HPDE6-E6E7 (cell line): ENCODE measurements at regions not wholly inside any gene's neighbourhood (a gene's known extent, or its start where the extent isn't known, plus 50 kb on each side); places are given as distances from the start of the nearest gene placed in this dataset.
A peak's percentile ranks its signal among the peaks of the same experiment; 100 is the strongest.

Source experiments
- DNase-seq: peaks from one replicate; pipeline ENCODE4 v3.0.0; 2011; ENCODE audit warnings: missing footprints; ENCODE audit errors: extremely low spot score

DNA sequence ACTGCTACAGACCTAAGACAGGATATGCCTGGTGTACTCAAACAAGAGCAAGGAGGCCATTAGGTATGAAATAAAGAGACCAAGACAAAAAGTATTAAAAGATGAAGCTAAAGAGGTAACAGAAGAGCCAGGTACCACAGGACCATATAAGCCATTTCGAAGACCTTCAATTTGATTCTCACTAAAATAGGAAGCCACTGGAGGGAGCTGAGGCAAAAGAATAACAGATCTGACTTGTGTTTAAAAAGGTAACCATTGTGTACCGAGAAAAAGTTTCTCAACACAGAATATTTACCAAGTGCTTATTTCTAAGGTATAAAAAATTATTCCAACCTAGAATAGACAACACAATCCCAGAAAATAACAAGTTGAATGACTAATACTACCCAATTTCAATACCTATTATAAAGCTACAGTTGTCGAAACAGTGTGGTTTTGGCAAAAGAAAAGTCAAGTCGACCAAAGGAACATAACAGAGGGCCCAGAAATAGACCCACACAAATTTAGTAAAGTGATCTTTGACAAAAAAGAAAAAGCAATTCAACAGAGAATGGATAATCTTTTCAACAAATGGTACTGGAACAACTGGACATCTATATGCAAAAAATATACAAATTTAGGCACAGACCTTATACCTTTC lies 125.3 kb upstream of the DST start:
- DNase-seq = no peak

DNA sequence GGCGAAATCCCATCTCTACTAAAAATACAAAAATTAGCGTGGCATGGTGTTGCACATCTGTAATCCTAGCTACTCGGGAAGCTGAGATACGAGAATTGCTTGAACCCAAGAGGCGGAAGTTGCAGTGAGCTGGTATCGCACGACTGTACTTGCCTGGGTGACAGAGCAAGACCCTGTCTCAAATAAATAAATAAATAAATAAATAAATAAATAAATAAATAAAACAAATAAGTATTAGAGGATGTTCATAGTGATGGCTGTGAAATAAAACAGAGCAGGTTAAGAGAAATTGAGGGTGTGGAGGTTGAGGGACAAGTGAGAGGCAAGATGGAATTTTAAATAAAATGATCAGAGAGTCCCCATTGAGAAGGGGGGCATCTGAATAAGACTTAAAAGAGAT lies 124.7 kb upstream of the DST start:
- no peak for DNase-seq

DNA sequence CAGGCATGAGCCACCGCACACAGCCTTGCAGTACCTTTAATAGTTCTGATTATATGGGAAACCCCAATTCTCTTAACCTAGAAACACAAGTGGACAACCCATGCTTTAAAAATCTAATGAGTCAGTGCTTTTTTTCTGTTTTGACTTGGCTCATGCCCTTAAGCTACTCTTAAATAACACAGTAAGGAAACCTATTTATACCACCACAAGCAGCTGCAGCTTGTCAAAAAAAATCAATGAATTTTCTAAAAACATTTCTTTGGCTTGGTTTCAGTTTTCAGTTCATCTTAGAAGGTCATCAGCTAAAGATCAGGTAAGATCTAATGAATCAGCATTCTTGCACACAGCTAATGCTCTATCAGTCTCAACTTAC lies 124.1 kb upstream of the DST start:
- DNase-seq = peak; percentile 46

DNA sequence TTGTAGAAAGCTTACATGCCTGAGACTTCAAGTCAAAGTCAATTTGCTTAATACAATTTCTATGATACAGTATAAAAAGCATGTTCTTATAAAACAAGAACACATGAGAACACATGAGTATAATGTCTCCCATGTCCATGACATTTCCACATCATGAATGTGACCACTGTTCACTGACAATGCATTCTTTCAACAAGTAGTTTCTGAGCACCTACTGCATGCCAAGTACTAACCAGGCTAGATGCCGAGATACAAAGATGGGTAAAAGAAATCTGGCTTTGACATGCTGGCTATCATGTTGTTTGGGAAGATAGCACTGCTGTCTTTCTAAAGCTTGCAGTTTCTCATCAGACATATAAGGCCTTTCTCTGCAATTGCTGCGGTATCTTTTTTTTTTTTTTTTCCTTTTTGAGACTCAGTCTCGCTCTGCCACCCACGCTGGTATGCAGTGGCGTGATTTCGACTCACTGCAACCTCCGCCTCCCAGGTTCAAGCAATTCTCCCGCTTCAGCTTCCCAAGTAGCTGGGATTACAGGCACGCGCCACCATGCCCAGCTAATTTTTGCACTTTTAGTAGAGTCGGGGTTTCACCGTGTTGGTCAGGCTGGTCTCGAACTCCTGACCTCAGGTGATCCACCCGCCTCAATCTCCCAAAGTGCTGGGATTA lies 123.6 kb upstream of the DST start:
- no peak for DNase-seq

DNA sequence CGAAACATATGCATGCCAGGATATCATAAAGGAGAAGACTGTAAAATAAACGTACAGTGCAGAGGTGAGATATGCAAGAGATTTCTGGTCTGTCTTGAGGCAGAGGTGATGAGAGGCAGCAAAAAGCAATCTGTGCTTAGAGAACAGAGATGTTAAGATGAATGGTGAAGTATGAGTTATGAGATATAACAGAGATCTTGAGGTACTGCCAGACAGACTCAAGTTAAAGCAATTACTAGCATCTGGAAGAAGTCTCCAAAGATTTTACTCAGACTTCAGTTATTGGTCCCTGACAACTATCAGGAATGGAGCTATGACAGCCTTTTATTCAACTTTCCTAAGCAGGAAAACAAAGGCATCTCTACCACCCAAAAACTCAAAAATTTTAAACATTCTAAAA lies 122.8 kb upstream of the DST start:
- DNase-seq = no peak

DNA sequence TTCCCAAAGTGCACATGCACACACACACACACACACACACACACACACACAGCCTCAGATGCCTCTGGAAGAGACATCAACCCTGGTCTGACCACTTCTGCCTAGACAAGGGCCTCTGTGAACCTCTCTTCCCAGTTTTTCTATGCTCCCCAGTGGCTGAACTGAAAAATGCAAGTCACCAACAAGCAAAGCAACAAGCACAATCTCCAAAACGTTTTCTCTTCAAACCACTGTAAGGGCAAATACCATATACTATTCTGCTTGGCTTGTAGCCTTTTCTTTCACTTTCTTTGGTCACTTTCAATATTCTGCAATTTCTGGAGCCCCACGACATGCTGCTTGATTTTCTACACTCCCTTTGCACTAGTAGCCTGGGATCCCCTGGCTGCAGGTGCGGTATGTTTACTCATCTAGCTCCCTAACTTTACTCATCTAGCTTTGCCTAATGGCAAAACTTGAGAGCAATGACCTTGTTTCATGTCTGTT lies 121.4 kb upstream of the DST start:
- DNase-seq = no peak

DNA sequence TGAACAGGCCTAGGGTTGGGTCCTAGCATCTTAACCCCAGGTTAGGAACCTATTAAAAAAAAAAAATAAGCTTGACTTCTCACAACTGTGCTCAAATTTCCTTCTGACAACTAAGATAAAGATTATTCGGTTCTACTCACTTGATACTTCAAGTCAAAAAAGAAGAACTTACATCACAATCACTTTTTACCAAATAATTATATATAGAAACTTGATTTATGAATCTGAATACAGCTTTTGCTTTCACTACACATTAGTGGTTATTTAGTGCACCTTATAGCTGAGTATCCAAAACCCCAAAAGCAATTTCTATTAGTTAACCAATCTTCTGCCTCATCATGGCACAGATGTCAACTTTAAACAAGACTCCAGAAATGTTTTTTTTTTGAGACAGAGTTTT lies 119.0 kb upstream of the DST start:
- DNase-seq = no peak

DNA sequence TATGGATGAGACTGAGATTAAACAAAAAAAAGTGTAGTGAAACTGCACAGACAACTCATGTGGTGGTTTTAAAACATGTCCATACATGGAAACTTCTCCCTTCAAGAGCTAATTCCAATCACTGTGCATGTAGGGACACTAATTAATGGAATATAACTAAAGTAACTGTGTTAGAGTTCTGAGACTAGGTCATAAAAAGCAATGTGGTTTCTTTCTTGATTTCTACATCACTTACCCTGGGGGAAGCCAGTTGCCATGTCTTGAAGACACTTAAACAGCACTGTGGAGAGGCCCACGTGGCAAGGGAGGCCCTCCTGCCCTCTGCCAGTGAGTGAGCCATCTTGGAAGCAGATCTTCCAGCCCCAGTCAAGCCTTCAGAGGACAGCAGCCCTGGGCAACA lies 118.2 kb upstream of the DST start:
- no peak for DNase-seq

DNA sequence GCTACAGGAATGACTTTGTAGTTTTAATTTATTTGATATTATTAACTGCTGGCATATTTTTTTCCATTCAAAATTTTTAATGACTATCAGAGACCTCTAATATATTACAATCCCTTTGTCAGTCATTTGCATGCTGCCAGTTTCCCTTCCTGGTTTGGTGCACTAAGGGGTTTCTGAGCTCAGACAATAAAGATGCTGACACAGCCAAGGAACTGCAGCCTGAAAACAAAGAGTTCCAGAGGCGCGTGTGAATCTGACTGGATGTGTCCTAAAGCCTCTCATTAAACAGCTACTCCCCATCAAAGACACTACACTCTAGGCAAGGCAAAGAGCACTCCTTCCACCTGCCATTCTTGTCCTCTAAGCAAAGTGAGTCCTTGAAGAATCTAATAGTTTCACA lies 116.8 kb upstream of the DST start:
- DNase-seq = no peak

DNA sequence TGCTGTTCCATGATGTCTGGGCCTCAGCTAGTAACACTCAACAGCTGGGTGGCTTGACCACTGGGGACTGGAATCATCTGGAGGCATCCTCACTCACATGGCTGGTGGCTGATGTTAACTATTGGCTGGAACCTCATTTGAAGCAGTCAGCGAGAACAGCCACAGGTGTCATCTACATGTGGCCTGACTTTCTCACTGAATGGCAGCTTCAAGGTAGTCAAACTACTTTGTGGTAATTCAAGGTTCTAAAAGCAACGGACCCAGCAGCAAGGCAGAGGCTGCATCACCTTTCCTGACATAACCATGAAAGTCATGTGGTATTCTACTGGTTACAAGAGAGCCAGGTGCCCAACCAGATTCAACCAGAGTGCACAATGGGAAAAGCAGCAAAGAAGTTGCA lies 115.9 kb upstream of the DST start:
- DNase-seq = no peak

DNA sequence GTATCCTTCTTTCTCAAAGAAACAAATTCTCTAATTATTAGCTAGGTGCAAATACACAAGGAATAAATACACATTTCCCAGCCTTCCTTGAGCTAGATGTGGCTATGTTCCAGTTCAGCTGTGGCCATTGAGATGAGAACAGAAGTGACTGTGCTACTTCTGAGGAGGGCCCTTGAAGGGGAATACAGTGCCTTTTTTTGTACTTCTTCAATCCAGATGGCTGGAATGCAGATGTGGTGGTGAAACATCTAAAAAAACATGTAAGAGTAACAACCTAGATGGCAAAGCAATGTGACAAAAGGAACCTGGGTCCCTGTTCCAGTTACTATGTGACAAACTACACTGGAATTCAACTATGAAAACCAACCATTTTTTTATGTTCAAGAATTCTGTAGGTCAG lies 115.4 kb upstream of the DST start:
- DNase-seq = no peak

DNA sequence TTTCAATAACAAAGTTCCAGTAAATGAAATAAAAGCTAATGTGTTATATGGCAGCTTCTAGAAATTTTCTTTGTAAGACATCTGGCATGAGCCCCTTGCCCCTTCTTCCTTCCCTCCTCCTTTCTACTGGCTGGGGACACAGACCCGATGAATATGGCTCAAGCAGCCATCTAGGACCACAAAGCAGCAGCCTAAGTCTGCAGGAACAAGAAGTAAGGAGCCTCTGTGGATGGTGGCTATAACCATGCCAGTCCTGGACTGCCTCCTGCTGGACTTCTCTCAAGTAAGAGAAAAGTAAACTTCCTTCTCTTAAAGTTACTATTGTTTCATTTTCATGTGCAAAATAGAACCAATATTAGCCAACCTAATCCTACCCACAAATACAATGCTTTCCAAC lies 114.9 kb upstream of the DST start:
- DNase-seq = no peak

DNA sequence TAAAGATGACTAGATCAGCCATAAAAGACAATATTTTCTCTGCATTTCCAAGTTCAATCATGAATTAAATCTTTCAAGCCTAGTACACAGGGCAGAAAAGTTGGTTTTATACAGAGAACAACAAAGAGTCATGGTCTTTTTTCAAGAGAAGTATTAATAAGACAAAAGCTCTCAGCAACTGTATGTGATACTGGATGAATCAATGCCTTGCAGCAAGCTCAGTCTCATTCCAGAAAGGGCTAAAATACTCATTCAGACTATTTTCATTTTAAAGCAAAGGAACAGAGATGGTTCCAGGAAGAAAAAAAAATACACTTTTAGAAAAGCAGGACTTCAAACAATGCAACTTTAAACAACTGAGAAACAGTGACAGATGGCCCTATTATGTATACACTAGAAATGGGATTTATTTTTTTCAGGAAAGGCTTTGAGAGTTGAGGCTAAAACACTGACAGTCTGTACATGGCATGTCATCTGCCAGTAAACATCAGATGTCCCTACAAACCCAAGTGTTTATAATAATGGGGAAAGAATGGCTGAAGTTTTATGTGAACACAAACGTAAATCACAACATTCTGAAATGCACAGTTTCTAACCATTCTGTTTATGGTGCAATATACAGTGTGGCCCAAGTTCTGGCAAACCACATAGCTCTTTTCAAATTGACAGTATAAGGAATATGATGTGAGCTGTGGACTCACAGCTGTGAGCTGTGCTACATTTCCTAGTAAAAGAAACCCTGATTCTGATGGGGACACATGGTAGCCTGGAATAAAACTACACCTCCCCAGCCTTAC lies 114.3 kb upstream of the DST start:
- DNase-seq = no peak

DNA sequence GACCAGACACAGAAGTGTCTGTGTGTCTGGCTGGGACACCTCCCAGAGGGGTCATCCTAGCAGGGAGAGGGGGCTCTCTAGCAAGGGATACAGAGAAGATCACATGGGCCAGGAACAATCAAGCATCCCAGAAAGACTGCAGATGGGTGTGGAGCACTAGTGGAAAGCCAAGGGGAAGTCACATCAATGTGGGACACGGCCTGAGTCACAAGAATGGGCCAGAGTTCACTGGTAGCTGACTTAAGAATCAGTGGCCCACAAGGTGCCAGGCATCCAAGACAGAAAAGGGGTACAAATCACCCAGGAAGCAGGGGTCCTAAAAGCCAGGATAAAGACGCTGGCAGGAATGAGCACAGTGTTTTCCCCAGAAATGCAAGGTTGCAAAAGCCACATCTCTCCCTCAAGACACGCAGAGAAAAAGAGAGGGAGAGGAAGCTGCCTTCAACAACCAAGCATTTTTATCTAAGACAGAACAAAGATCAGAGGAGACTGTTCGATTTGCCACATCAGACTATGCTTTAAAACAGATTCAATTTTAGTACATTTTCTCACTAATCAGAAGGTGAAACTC lies 113.6 kb upstream of the DST start:
- DNase-seq = no peak

DNA sequence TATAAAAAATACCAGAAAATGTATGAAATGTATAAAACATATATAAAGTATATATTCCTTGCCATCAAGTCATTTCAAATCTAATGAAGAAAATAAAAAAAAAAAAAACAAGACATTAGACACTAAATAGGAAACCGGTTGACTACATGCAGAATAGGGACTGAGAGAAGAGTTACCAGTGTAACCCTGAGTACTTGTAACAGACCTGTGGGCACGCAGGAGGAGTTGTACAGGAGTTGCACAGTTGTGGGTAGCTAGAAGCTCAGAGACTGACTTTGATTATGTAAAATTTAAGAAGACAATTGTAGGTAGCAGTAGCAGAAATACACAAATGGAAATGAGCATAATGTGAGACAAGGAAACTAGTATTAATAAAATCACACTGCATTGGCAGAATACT lies 112.4 kb upstream of the DST start:
- no peak for DNase-seq

DNA sequence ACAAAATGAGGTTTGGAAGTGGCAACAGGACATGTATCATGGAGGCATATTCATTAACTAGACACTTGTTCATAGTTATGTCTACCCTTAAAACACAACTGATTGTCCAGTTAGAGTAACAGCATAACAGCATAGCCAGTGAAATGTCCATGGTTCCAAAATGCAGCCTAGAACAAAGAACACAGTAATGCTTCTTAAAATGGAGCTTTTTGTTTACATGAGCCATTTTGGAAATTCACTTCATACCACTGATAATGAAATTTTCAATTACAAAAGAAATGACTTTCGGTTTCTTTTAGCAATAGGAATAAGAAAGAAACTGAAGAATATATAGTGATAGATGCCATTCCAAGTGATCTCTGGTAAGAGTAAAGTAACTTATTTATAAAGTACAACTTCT lies 111.1 kb upstream of the DST start:
- DNase-seq = no peak

DNA sequence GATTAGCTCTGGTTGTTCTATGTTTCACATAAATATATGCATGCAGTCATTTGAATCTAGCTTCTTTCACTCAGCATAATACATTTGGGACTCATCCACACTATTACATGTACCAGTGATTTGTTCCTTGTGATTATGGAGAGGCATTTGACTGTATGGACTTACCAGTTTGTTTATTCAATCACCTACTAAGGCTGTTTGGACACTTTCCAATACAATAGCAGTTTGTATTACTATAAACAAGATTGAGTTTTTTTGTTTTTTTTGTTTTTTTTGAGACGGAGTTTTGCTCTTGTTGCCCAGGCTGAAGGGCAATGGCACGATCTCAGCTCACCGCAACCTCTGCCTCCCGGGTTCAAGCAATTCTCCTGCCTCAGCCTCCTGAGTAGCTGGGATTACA lies 109.8 kb upstream of the DST start:
- no peak for DNase-seq

DNA sequence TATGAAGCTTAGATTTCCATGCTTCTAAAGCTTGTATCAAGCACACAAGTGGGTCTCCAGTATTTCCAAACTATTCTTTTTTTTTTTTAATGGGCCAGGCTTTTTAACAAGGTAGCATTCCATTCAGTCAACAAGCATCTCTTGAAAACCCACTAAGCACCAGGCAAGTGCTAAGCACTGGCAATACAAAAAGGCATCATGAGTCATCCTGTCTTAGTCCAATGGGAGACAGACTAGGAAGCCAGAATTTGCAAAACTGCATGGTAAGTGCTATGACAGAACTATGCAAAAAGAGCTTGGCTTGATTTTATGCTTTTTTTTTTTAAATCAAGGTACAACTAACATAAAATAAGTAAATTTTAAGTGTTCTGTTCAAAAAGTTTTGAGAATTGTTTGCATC lies 109.3 kb upstream of the DST start:
- no peak for DNase-seq

DNA sequence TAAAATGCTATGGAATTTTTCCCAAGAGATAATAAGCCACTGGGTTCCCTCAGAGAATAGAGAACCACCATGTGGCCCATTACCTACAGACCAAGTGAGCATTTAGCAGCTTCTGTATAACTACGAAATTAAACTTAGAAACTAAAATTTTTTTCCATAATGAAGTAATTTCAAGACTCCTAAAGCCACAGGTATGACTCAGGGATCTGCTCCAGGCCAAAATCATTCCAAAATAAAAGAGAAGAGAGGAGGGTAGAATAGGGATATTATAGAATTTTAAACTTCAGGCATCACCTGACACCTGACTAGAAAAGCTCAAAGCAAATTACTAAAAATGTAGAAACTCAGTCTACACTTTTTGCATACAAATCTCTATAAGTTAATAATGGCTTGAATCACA lies 108.9 kb upstream of the DST start:
- DNase-seq = no peak

DNA sequence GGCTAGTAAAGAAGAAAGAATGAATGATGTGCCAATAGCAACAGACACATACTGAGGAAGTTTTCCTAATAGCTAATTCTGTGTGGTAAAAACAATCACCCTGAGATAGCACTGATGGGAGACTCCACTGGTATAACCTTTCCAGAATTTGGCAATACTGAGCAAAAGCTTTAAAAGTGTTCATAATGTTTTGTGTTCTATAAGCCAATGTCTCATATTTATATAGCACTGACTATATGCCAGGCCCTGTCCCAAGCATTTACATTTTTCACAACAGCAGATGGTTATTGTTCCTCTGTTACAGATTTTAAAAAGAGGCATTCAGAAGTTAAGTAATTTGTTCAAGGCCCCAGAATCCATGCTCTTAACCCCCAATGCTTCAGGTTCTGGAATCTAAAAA lies 108.0 kb upstream of the DST start:
- DNase-seq = no peak

DNA sequence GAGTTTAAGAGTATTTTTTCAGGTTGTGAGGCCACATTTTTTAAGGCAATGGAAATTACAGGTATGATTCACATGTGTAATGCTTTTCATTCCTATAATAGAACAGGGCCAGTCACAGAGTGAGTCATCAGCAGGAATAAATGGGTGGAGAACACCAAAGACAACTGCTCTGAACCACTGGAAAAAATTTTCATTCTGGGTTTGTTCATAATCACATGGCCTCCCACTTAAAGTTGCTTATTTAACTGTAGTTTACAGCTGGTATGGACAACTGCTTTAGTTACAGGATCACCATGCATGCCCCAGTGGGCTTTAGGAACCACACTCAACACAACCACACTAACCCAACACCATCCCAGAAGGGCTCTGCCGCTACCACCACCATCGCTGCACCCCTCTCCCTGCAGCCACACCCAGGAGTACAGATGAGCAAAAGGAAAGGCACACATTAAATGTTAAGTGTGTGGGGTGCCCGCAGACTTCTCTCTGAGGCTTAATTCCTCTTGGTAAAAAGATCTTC lies 107.0 kb upstream of the DST start:
- peak; percentile 76 for DNase-seq

DNA sequence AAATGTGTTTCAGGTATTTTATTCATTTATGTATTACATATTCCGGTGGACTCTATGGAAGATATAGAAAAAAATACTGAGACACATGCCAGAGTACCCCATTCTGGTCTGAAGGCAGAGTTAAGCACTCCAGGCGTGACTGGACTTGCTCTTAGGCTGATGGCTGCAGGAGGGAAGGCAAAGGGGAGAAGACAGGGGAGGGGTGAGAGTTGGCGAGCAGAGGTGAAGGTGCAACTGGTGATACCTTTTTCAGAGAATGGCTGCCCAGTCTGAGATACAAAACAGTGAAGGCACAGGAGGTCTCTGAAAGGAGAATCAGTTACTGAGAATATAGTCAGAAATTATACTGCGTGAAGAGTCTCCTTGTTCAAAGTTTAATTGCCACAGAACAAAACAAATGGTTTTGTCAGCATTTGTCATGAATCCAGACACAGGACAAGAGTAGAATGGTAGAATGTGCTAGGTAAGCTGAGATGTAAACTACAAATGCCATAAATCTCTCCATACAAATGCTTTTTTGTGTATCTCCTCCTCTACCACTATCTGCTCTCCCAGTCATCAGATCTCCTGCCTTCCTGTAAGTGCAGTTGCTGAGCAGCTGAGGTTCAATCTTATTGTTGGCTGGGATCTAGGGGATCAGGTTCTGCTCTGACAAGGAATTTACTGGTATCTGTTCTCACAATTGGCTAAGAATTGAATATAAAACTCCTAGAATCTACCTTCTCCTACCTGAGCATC lies 104.2 kb upstream of the DST start:
- DNase-seq = no peak
